ENCODE measurements at regions not wholly inside any gene's neighbourhood (a gene's known extent, or its start where the extent isn't known, plus 50 kb on each side); places are given as distances from the start of the nearest gene placed in this dataset.

- ChIA-PET POLR2A (ENCODE audit: unreplicated experiment) (no interaction called here), CTCF (no interaction called here)
- Histone ChIP-seq H3K27me3 (ENCODE audit: insufficient read depth, low read depth) (no peaks in the 10 kb centered on the region), H3K79me2 (ENCODE audit: low read depth) (no peaks in the 10 kb centered on the region), H3K9me2 (ENCODE audit: insufficient read depth) (no peaks in the 10 kb centered on the region), H2AFZ (no peak overlapping the region; the same call in 1 of the 2 replicates), H3K4me3 (no peak overlapping the region), H3K36me3 (ENCODE audit: low read depth) (no peaks in the 10 kb centered on the region), H3F3A (ENCODE audit: insufficient read depth, low read depth) (peaks cover 22% of the 10 kb centered on the region), H3K27ac (peak overlapping the region; percentile 42), H4K20me1 (ENCODE audit: insufficient read depth) (no peaks in the 10 kb centered on the region), H3K4me1 (replicated peaks; ENCODE audit: insufficient read depth) (peaks cover 45% of the 10 kb centered on the region), H3K9me3 (ENCODE audit: insufficient read depth, low read depth) (no peaks in the 10 kb centered on the region), H3K4me2 (peak overlapping the region; percentile 35)
- DNase-seq = no peak
- no TSS peak for BruUV-seq (replicated peaks)
- no peak for TF ChIP-seq CTCF (conservative IDR thresholded peaks at IDR 0.05)
- TF ChIP-seq EZH2 (IDR thresholded peaks at IDR 0.05; ENCODE audit: low read depth) = no peak
- intact Hi-C loops (cut with micrococcal nuclease; ENCODE audit: unreplicated experiment) = loop anchor here (1.0 kb wide), 1 partner anchor 124 kb away; no protein-coding TSS in a partner anchor
Observed at GRCh38 chr2:37796481-37796880, 125.0 kb upstream of the CDC42EP3 start.

GRCh38 chr2:37797081-37797480 is 125.6 kb upstream of the CDC42EP3 start:
- Histone ChIP-seq H3K36me3 (ENCODE audit: low read depth) (no peaks in the 10 kb centered on the region), H3K4me2 (0 out of 2 replicates have a peak overlapping the region, but pooled peaks have one; percentile 35), H4K20me1 (ENCODE audit: insufficient read depth) (no peaks in the 10 kb centered on the region), H3K9me2 (ENCODE audit: insufficient read depth) (no peaks in the 10 kb centered on the region; the same call in 1 of the 2 replicates), H3F3A (ENCODE audit: insufficient read depth, low read depth) (peaks cover 28% of the 10 kb centered on the region), H3K79me2 (ENCODE audit: low read depth) (no peaks in the 10 kb centered on the region), H3K4me1 (replicated peaks; ENCODE audit: insufficient read depth) (peaks cover 51% of the 10 kb centered on the region), H3K27ac (peak overlapping the region; percentile 42; the same call in 1 of the 2 replicates), H3K9me3 (ENCODE audit: insufficient read depth, low read depth) (no peaks in the 10 kb centered on the region), H3K27me3 (ENCODE audit: insufficient read depth, low read depth) (no peaks in the 10 kb centered on the region), H2AFZ (no peak overlapping the region), H3K4me3 (no peak overlapping the region)
- ChIA-PET CTCF (no interaction called here), POLR2A (ENCODE audit: unreplicated experiment) (no interaction called here)
- intact Hi-C loops (cut with micrococcal nuclease; ENCODE audit: unreplicated experiment) = no loop called here
- TF ChIP-seq CTCF (conservative IDR thresholded peaks at IDR 0.05) (no peak), EZH2 (IDR thresholded peaks at IDR 0.05; ENCODE audit: low read depth) (no peak)
- no TSS peak for BruUV-seq (replicated peaks)
- DNase-seq = no peak

- H3K4me2 ChIP-seq = no peak overlapping the region
- H3K9me3 ChIP-seq (ENCODE audit: insufficient read depth, low read depth) = no peaks in the 10 kb centered on the region
- ChIA-PET POLR2A (ENCODE audit: unreplicated experiment) (no interaction called here), CTCF (no interaction called here)
- H3K9me2 ChIP-seq (ENCODE audit: insufficient read depth) = no peaks in the 10 kb centered on the region; the same call in 1 of the 2 replicates
- BruUV-seq (replicated peaks) = no TSS peak
- intact Hi-C loops (cut with micrococcal nuclease; ENCODE audit: unreplicated experiment) = no loop called here
- peaks cover 41% of the 10 kb centered on the region for H3F3A ChIP-seq (ENCODE audit: insufficient read depth, low read depth)
- DNase-seq = no peak
- no peak overlapping the region for H3K4me3 ChIP-seq
- H2AFZ ChIP-seq = no peak overlapping the region
- H3K36me3 ChIP-seq (ENCODE audit: low read depth) = no peaks in the 10 kb centered on the region
- H4K20me1 ChIP-seq (ENCODE audit: insufficient read depth) = no peaks in the 10 kb centered on the region
- H3K27me3 ChIP-seq (ENCODE audit: insufficient read depth, low read depth) = no peaks in the 10 kb centered on the region
- peaks cover 65% of the 10 kb centered on the region for H3K4me1 ChIP-seq (replicated peaks; ENCODE audit: insufficient read depth)
- TF ChIP-seq CTCF (conservative IDR thresholded peaks at IDR 0.05) = no peak
- no peak for TF ChIP-seq EZH2 (IDR thresholded peaks at IDR 0.05; ENCODE audit: low read depth)
- no peaks in the 10 kb centered on the region for H3K79me2 ChIP-seq (ENCODE audit: low read depth)
- no peak overlapping the region for H3K27ac ChIP-seq
Observed at GRCh38 chr2:37798315-37799005, 126.6 kb upstream of the RMDN2 start.
